H1 (cell line): ENCODE measurements at regions not wholly inside any gene's neighbourhood (a gene's known extent, or its start where the extent isn't known, plus 50 kb on each side); places are given as distances from the start of the nearest gene placed in this dataset.

Experiments used
- CEBPB ChIP-seq: IDR thresholded peaks from 2 replicates; pipeline ENCODE4 v1.6.1; 2012; ENCODE audit warnings: low read depth, low read length
- PHF8 ChIP-seq: fragments of 200-600 bp; sonication (generic); conservative IDR thresholded peaks from 2 replicates; pipeline ENCODE4 v1.7.1; 2012; ENCODE audit warnings: low read depth, mild to moderate bottlenecking, inconsistent platforms, low read length, moderate library complexity
- RAD21 ChIP-seq, 2 experiments: IDR thresholded peaks in 1 of 2; conservative IDR thresholded peaks in 1 of 2; 2 replicates each; pipeline ENCODE4 v1.6.1; 2011; ENCODE audit warnings: low read depth in 2 of 2, low read length in 2 of 2, improper control_type of control experiment in 1 of 2, inconsistent platforms in 1 of 2, mild to moderate bottlenecking in 1 of 2, moderate library complexity in 1 of 2
- SAP30 ChIP-seq: fragments of 300-600 bp; sonication (generic); IDR thresholded peaks from 2 replicates; pipeline ENCODE4 v1.7.1; 2012; ENCODE audit warnings: low read length, moderate library complexity, mild to moderate bottlenecking, inconsistent platforms; ENCODE audit not compliant: insufficient read depth, insufficient replicate concordance
- TF ChIP-seq, protein P1 (sequence below), 3 experiments: IDR thresholded peaks; 1 replicate in 2 of 3; 2 replicates in 1 of 3; pipeline versions ENCODE4 v1.5.1 to v1.6.1; 2011; ENCODE audit warnings: low read length in 3 of 3, mild to moderate bottlenecking in 3 of 3, inconsistent platforms in 2 of 3, low read depth in 1 of 3, moderate library complexity in 1 of 3; ENCODE audit not compliant: insufficient read depth in 1 of 3; ENCODE audit errors: control extremely low read depth in 1 of 3

DNA sequence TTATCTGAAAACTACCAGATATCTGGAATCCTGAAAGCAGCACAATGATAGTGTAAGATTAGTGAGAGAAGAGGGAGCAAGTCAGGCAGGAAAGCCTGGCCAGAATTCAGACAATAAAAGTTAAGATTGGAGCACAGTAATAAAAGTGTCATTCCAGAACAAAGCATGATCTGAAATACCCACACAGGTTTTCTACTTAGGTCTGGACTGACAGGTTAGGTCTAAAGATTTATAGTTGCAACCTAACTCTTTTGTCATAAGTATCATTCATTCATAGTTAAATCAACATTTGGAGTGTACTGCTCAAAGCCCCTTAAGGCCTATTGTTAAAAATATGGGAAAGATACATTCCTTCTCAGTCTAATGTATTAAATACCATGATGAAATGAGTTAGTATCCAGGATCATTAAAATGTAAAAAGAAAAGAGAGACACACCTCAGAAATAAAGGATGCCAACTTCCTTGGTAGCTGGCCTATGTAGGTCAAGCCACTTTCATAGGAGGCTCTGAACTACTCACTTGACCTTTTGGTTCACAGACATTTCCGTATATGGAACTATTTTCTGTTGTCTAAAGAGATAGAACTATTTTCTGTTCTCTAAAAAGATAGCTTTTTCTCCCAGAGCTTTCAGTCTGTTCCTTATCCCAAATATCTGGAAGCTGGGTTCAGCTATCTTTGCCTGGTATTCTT, 105.2 kb downstream of the FAS start (continued):
- TF ChIP-seq SAP30, result no peak
- TF ChIP-seq CEBPB, result no peak
- TF ChIP-seq, protein P1, sequence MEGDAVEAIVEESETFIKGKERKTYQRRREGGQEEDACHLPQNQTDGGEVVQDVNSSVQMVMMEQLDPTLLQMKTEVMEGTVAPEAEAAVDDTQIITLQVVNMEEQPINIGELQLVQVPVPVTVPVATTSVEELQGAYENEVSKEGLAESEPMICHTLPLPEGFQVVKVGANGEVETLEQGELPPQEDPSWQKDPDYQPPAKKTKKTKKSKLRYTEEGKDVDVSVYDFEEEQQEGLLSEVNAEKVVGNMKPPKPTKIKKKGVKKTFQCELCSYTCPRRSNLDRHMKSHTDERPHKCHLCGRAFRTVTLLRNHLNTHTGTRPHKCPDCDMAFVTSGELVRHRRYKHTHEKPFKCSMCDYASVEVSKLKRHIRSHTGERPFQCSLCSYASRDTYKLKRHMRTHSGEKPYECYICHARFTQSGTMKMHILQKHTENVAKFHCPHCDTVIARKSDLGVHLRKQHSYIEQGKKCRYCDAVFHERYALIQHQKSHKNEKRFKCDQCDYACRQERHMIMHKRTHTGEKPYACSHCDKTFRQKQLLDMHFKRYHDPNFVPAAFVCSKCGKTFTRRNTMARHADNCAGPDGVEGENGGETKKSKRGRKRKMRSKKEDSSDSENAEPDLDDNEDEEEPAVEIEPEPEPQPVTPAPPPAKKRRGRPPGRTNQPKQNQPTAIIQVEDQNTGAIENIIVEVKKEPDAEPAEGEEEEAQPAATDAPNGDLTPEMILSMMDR (IDR thresholded peaks at IDR 0.05; ENCODE audit: control extremely low read depth in 1 of 3, insufficient read depth in 1 of 3, low read depth in 1 of 3, low read length in 3 of 3), result no peak
- TF ChIP-seq RAD21 (IDR thresholded peaks at IDR 0.05 in 1 of 2, conservative IDR thresholded peaks at IDR 0.05 in 1 of 2; ENCODE audit: low read depth in 2 of 2, low read length in 2 of 2), result no peak
- TF ChIP-seq PHF8, result no peak
- TF ChIP-seq, all 59 proteins: peak for 0
